ENCODE measurements at regions not wholly inside any gene's neighbourhood (a gene's known extent, or its start where the extent isn't known, plus 50 kb on each side); places are given as distances from the start of the nearest gene placed in this dataset.
"Not testable (repeated sequence)": the region's sequence is repeated elsewhere in the genome, so short reads cannot be mapped to it uniquely, and the experiment has no call there.

DNA sequence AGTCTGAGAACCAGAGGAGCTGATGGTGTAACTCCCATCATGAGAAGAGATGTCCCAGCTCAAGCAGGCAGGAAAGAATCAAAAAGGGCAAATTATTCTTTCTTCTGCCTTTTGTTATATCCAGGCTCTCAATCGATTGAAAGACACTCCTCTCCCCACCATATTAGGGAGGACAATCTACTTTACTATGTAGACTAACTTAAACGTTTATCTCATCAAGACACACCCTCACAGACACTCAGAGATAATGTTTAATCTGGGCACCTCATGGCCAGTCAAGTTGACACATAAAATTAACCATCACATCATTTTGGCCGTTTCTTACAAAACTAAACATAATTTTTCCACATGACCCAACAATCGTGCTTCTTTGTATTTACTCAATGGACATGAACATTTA lies 534.3 kb upstream of the RORB start:
- no peak overlapping the region for H3K4me3 ChIP-seq (ENCODE audit: low read depth, low read length)
- TF ChIP-seq, protein P1, sequence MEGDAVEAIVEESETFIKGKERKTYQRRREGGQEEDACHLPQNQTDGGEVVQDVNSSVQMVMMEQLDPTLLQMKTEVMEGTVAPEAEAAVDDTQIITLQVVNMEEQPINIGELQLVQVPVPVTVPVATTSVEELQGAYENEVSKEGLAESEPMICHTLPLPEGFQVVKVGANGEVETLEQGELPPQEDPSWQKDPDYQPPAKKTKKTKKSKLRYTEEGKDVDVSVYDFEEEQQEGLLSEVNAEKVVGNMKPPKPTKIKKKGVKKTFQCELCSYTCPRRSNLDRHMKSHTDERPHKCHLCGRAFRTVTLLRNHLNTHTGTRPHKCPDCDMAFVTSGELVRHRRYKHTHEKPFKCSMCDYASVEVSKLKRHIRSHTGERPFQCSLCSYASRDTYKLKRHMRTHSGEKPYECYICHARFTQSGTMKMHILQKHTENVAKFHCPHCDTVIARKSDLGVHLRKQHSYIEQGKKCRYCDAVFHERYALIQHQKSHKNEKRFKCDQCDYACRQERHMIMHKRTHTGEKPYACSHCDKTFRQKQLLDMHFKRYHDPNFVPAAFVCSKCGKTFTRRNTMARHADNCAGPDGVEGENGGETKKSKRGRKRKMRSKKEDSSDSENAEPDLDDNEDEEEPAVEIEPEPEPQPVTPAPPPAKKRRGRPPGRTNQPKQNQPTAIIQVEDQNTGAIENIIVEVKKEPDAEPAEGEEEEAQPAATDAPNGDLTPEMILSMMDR (conservative IDR thresholded peaks at IDR 0.05; ENCODE audit: low read depth, low read length): no peak
- DNase-seq (ENCODE audit: low read depth): no peak

DNA sequence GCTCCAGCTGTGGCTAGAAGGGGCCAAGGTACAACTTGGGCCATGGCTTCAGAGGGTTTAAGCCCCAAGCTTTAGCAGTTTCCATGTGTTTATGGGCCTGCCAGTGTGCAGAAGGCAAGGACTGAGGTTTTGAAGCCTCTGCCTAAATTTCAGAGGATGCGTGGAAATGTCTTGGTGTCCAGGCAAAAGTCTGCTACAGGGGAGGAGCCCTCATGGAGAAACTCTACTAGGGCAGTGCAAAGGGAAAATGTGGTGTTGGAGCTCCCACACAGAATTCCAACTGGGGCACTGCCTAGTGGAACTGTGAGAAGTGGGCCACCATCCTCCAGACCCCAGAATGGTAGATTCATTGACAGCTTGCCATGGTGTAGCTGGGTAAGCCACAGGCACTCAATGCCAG lies 527.2 kb upstream of the RORB start:
- no peak overlapping the region for H3K4me3 ChIP-seq (ENCODE audit: low read depth, low read length)
- no peak for DNase-seq (ENCODE audit: low read depth)
- TF ChIP-seq, protein P1 (conservative IDR thresholded peaks at IDR 0.05; ENCODE audit: low read depth, low read length): no peak

DNA sequence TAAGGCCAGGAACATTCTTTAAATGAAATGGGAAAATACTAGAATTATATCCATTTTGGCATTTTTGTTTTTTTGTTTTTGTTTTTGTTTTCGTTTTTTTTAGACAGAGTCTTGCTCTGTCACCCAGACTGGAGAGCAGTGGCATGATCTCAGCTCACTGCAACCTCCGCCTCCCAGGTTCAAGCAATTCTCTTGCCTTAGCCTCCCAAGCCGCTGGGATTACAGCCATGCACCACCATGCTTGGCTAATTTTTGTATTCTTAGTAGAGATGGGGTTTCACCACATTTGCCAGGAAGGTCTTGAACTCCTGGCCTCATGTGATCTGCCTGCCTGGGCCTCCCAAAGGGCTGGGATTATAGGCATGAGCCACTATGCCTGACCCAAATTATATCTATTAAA lies 520.7 kb upstream of the RORB start:
- DNase-seq (ENCODE audit: low read depth); H3K4me3 ChIP-seq (ENCODE audit: low read depth, low read length): not testable (repeated sequence)

DNA sequence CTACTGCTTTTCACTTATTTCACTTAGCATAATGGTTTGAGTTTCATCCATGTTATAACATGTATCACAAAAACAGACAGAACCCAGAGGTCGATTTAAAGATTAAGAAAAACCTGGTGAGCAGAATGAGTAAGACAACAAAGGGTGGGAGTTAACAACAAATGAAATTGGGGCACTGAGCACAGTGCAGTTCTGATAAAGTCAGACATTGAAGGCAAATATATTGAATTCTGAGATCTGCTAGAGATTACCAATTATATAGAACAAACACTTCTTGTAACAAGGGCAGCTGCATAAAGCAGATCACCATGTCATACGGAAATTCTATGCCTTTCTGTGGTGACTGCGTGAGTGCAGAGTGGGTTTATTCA lies 517.3 kb upstream of the RORB start:
- TF ChIP-seq, protein P1 (conservative IDR thresholded peaks at IDR 0.05; ENCODE audit: low read depth, low read length): no peak
- no peak for DNase-seq (ENCODE audit: low read depth)
- no peak overlapping the region for H3K4me3 ChIP-seq (ENCODE audit: low read depth, low read length)

DNA sequence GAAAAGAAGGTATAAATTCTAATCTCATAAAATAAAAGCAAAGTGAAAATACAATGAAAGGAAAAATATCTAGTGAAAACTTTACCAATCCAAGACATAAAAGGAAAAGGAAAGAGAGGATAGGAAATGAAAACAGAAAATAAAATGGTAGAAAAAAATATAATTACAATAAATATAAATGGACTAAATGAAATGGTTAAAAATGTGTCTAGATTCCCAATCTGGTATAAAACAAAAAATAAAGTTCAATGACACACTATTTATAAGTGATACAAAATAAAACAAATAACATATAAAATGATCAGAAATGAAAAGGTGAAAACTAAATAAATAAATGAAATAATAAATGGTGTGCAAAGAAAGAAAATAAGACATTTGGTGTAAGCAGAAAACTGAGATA lies 516.4 kb upstream of the RORB start:
- no peak overlapping the region for H3K4me3 ChIP-seq (ENCODE audit: low read depth, low read length)
- DNase-seq (ENCODE audit: low read depth): no peak
- TF ChIP-seq, protein P1 (conservative IDR thresholded peaks at IDR 0.05; ENCODE audit: low read depth, low read length): no peak

DNA sequence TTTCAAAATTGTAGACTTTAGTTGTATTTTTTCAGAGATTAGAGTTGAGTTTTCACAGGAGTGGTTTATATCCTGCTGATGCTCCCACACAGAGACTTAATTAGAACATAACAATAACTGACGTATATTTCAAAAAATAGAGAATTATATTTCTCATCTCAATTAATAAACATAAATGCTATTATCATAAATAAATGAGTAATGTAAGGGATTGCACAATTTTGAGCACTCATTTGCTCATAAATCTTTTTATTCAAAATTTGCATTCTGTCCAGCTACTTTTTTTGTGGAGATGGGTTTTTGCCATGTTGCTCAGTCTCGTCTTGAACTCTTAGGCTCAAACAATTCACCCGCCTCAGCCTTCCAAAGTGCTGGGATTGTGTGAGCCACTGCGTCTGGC lies 515.7 kb upstream of the RORB start:
- no peak overlapping the region for H3K4me3 ChIP-seq (ENCODE audit: low read depth, low read length)
- TF ChIP-seq, protein P1 (conservative IDR thresholded peaks at IDR 0.05; ENCODE audit: low read depth, low read length): no peak

DNA sequence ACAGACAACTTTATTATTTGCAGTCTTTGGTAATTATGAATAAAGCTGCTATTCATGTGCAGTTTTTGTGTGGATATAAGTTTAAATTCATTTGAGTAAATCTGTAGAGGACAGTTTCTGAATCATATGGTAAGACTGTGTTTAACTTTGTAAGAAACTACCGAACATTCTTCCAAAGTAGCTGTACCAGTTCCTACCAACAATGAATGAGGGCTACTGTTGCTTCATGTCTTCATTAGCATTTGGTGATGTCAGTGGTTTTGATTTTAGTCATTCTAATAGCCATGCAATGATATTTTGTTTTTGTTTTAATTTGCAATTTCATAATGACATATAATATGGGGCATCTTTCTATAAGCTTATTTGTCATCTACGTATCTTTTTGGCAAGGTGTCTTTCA lies 501.3 kb upstream of the RORB start:
- TF ChIP-seq, protein P1 (conservative IDR thresholded peaks at IDR 0.05; ENCODE audit: low read depth, low read length): no peak
- DNase-seq (ENCODE audit: low read depth): no peak
- H3K4me3 ChIP-seq (ENCODE audit: low read depth, low read length): no peak overlapping the region

More for the DNA sequence above, 515.7 kb upstream of the RORB start:
- DNase-seq (ENCODE audit: low read depth): no peak

DNA sequence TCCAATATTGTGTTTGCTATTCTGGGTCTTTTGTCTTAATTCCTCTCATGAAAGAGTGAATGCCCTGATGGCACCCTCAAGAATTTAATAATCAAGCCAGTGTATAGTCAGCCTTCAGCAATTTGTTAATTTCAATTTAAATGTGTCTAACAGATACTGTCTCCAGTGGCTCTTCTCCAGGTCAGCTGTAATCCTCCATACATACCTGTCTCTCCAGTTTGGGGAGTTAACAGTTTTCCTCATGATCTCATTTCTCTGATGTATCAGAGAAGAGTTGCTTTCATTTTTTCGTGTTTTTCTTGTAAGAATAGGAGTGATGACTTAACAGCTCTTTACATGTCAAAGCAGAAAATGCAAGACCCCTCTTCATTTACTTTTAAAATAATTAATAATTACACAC lies 500.3 kb upstream of the RORB start:
- no peak overlapping the region for H3K4me3 ChIP-seq (ENCODE audit: low read depth, low read length)
- DNase-seq (ENCODE audit: low read depth): no peak
- TF ChIP-seq, protein P1 (conservative IDR thresholded peaks at IDR 0.05; ENCODE audit: low read depth, low read length): no peak
